ENCODE measurements at regions not wholly inside any gene's neighbourhood (a gene's known extent, or its start where the extent isn't known, plus 50 kb on each side); places are given as distances from the start of the nearest gene placed in this dataset.

DNA sequence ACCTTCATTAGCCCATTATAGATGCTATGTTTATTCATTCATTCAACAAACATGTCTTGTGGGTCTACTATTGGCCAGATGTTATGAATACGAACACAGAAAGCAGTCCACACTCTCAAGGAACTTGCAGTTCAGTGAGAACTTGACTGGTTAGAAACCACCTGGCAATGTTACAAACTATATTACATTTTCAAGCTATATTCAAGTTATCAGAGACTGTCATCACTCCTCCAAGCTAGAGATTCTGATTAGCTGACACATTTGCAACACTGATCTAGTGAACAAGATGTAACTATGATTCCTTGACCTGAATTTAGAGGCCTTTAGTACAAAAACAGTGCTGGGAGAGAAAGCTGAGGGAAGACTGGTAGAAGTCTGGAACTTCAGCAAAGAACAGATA lies 170.7 kb upstream of the EEA1 start:
- Histone ChIP-seq H3K36me3 (ENCODE audit: low read length) (no peaks in the 10 kb centered on the region), H3F3A (ENCODE audit: insufficient read depth) (no peaks in the 10 kb centered on the region), H3K4me2 (ENCODE audit: low read depth, low read length, poor library complexity, severe bottlenecking) (no peak overlapping the region), H4K20me1 (ENCODE audit: low read depth, low read length) (no peaks in the 10 kb centered on the region), H3K9me3 (ENCODE audit: insufficient read depth, low read length) (no peaks in the 10 kb centered on the region), H3K27ac (ENCODE audit: low read depth, low read length) (no peak overlapping the region), H3K27me3 (ENCODE audit: low read length) (no peaks in the 10 kb centered on the region), H3K9me2 (replicated peaks; ENCODE audit: insufficient read depth, low read length) (no peaks in the 10 kb centered on the region), H2AFZ (ENCODE audit: low read depth, low read length, severe bottlenecking) (no peak overlapping the region), H3K9ac (ENCODE audit: low read length) (no peak overlapping the region), H3K79me2 (ENCODE audit: insufficient read depth, low read length) (no peaks in the 10 kb centered on the region), H3K4me3 (ENCODE audit: insufficient read depth, low read length, poor library complexity, severe bottlenecking) (no peak overlapping the region)
- no peak for TF ChIP-seq EZH2phosphoT487 (conservative IDR thresholded peaks at IDR 0.05; ENCODE audit: low read length)
- TF ChIP-seq, protein P1, sequence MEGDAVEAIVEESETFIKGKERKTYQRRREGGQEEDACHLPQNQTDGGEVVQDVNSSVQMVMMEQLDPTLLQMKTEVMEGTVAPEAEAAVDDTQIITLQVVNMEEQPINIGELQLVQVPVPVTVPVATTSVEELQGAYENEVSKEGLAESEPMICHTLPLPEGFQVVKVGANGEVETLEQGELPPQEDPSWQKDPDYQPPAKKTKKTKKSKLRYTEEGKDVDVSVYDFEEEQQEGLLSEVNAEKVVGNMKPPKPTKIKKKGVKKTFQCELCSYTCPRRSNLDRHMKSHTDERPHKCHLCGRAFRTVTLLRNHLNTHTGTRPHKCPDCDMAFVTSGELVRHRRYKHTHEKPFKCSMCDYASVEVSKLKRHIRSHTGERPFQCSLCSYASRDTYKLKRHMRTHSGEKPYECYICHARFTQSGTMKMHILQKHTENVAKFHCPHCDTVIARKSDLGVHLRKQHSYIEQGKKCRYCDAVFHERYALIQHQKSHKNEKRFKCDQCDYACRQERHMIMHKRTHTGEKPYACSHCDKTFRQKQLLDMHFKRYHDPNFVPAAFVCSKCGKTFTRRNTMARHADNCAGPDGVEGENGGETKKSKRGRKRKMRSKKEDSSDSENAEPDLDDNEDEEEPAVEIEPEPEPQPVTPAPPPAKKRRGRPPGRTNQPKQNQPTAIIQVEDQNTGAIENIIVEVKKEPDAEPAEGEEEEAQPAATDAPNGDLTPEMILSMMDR (IDR thresholded peaks at IDR 0.05; ENCODE audit: insufficient read depth, low read length, poor library complexity, severe bottlenecking), result no peak

DNA sequence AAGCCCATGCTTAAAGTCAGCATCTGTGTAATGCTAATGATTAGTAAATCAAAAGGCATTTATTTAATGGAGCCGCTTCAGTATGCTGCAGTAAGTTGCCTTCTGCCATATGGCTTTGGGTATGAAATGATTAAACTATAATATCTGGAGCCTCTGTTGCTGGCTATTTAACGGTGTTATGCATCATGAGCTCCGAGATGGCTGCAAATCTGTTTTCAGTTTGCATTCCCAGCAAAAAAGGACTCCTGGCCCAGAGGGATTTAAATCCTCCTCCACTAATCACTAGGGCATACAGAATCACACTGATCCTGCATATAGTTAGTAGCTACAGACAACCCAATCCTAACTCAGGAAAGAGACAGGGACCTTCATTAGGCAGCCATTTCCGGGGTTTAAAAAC lies 171.5 kb upstream of the EEA1 start:
- Histone ChIP-seq H3K9ac (ENCODE audit: low read length) (no peak overlapping the region), H3K4me2 (ENCODE audit: low read depth, low read length, poor library complexity, severe bottlenecking) (no peak overlapping the region), H4K20me1 (ENCODE audit: low read depth, low read length) (no peaks in the 10 kb centered on the region), H3F3A (ENCODE audit: insufficient read depth) (no peaks in the 10 kb centered on the region), H3K9me3 (ENCODE audit: insufficient read depth, low read length) (no peaks in the 10 kb centered on the region), H3K9me2 (replicated peaks; ENCODE audit: insufficient read depth, low read length) (no peaks in the 10 kb centered on the region), H3K36me3 (ENCODE audit: low read length) (no peaks in the 10 kb centered on the region), H3K79me2 (ENCODE audit: insufficient read depth, low read length) (no peaks in the 10 kb centered on the region), H3K4me3 (ENCODE audit: insufficient read depth, low read length, poor library complexity, severe bottlenecking) (no peak overlapping the region), H3K27ac (ENCODE audit: low read depth, low read length) (no peak overlapping the region), H2AFZ (ENCODE audit: low read depth, low read length, severe bottlenecking) (no peak overlapping the region), H3K27me3 (ENCODE audit: low read length) (no peaks in the 10 kb centered on the region)
- TF ChIP-seq, protein P1 (IDR thresholded peaks at IDR 0.05; ENCODE audit: insufficient read depth, low read length, poor library complexity, severe bottlenecking), result no peak
- no peak for TF ChIP-seq EZH2phosphoT487 (conservative IDR thresholded peaks at IDR 0.05; ENCODE audit: low read length)

DNA sequence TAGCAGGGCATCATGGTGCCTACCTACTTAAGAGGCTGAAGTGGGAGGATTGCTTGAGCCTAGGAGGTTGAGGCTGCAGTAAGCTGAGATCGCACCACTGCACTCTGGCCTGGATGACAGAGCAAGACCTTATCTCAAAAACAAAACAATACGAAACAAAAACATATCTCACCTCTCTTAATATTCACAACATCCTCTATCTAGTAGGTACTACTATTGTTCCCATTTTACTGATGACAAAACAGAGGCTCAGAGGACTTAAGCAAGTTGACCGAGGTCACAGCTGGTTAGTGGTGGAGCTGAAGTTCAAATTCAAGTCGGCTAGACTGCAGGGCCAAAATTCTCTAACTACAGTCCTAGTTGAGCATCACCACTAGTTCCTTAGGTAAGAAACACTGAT lies 172.3 kb upstream of the EEA1 start:
- Histone ChIP-seq H3K9me3 (ENCODE audit: insufficient read depth, low read length) (no peaks in the 10 kb centered on the region), H3F3A (ENCODE audit: insufficient read depth) (no peaks in the 10 kb centered on the region), H3K27ac (ENCODE audit: low read depth, low read length) (no peak overlapping the region), H3K27me3 (ENCODE audit: low read length) (no peaks in the 10 kb centered on the region), H3K4me3 (ENCODE audit: insufficient read depth, low read length, poor library complexity, severe bottlenecking) (no peak overlapping the region), H3K36me3 (ENCODE audit: low read length) (no peaks in the 10 kb centered on the region), H3K79me2 (ENCODE audit: insufficient read depth, low read length) (no peaks in the 10 kb centered on the region), H4K20me1 (ENCODE audit: low read depth, low read length) (no peaks in the 10 kb centered on the region), H2AFZ (ENCODE audit: low read depth, low read length, severe bottlenecking) (no peak overlapping the region), H3K9ac (ENCODE audit: low read length) (no peak overlapping the region), H3K9me2 (replicated peaks; ENCODE audit: insufficient read depth, low read length) (no peaks in the 10 kb centered on the region), H3K4me2 (ENCODE audit: low read depth, low read length, poor library complexity, severe bottlenecking) (no peak overlapping the region)
- no peak for TF ChIP-seq EZH2phosphoT487 (conservative IDR thresholded peaks at IDR 0.05; ENCODE audit: low read length)
- TF ChIP-seq, protein P1 (IDR thresholded peaks at IDR 0.05; ENCODE audit: insufficient read depth, low read length, poor library complexity, severe bottlenecking), result no peak

DNA sequence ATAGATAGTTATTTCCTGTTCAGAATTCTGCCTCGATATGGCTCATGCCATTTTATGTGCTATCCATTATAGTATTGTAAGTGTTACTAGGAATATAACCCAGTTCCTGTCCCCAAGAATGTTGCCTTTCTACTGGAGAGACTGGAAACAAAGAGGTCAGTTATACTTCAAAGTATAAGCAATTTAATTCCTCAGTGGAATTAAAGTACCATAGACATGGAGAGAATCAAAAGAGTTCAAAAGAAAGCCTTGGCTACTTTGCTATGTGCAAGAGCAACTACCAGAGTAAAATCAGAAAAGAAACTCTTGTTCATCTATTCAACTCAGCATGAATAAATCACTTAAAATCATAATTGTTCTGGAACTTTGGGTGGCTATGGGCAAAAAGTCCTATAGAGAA lies 173.2 kb upstream of the EEA1 start:
- Histone ChIP-seq H2AFZ (ENCODE audit: low read depth, low read length, severe bottlenecking) (no peak overlapping the region), H3K9me3 (ENCODE audit: insufficient read depth, low read length) (no peaks in the 10 kb centered on the region), H4K20me1 (ENCODE audit: low read depth, low read length) (no peaks in the 10 kb centered on the region), H3K27me3 (ENCODE audit: low read length) (no peaks in the 10 kb centered on the region), H3K36me3 (ENCODE audit: low read length) (no peaks in the 10 kb centered on the region), H3K27ac (ENCODE audit: low read depth, low read length) (no peak overlapping the region), H3K4me3 (ENCODE audit: insufficient read depth, low read length, poor library complexity, severe bottlenecking) (no peak overlapping the region), H3K9me2 (replicated peaks; ENCODE audit: insufficient read depth, low read length) (no peaks in the 10 kb centered on the region), H3K4me2 (ENCODE audit: low read depth, low read length, poor library complexity, severe bottlenecking) (no peak overlapping the region), H3K79me2 (ENCODE audit: insufficient read depth, low read length) (no peaks in the 10 kb centered on the region), H3F3A (ENCODE audit: insufficient read depth) (no peaks in the 10 kb centered on the region), H3K9ac (ENCODE audit: low read length) (no peak overlapping the region)
- TF ChIP-seq, protein P1 (IDR thresholded peaks at IDR 0.05; ENCODE audit: insufficient read depth, low read length, poor library complexity, severe bottlenecking), result no peak
- no peak for TF ChIP-seq EZH2phosphoT487 (conservative IDR thresholded peaks at IDR 0.05; ENCODE audit: low read length)

Measured in SU-DHL-6 (cell line).